WTC11 (cell line): ENCODE measurements at regions not wholly inside any gene's neighbourhood (a gene's known extent, or its start where the extent isn't known, plus 50 kb on each side); places are given as distances from the start of the nearest gene placed in this dataset.

Experiments used
- ATAC-seq: fragments of 200-7000 bp; cut with Tn5 transposase; 2 replicates; pipeline ENCODE4 v1.10.0; 2021; ENCODE audit warnings: mild to moderate bottlenecking, moderate library complexity
- CTCF ChIA-PET: fragments of 300-600 bp; sonication (Branson Sonifier 250); formaldehyde crosslinking; loops from one replicate; lab custom pipeline; 2021; ENCODE audit warnings: antibody characterized with exemption; lab: Charles Lee
- POLR2A ChIA-PET: fragments of 350-600 bp; sonication (Branson Sonifier 250); formaldehyde crosslinking; loops from one replicate; lab custom pipeline; 2021; ENCODE audit warnings: antibody characterized with exemption; lab: Charles Lee
- DNase-seq: peaks from one replicate; pipeline ENCODE4 v3.0.0; 2021; ENCODE audit warnings: low spot score
- H3K27ac Mint-ChIP-seq: 2 replicates; pipeline ENCODE4 v1.8.0; 2021; ENCODE audit warnings: mixed read lengths
- H3K27me3 Mint-ChIP-seq: 2 replicates; pipeline ENCODE4 v1.8.0; 2021; ENCODE audit warnings: low read depth, mild to moderate bottlenecking, moderate library complexity, mixed read lengths
- H3K36me3 Mint-ChIP-seq: 2 replicates; pipeline ENCODE4 v1.8.0; 2021; ENCODE audit warnings: mixed read lengths
- H3K4me1 Mint-ChIP-seq: 2 replicates; pipeline ENCODE4 v1.8.0; 2022; ENCODE audit warnings: mixed read lengths
- H3K4me3 Mint-ChIP-seq: 2 replicates; pipeline ENCODE4 v1.8.0; 2021; ENCODE audit warnings: mild to moderate bottlenecking, moderate library complexity, mixed read lengths
- H3K9me3 Mint-ChIP-seq: 2 replicates; pipeline ENCODE4 v1.8.0; 2021; ENCODE audit warnings: mixed read lengths
- ATF1 ChIP-seq: sonication (generic); formaldehyde crosslinking; IDR thresholded peaks from 2 replicates; pipeline ENCODE4 v1.8.1; 2023; ENCODE audit warnings: mild to moderate bottlenecking, moderate library complexity, missing genetic modification reagents
- CREB1 ChIP-seq: sonication (generic); formaldehyde crosslinking; IDR thresholded peaks from 2 replicates; pipeline ENCODE4 v1.8.0; 2023; ENCODE audit warnings: mild to moderate bottlenecking, missing genetic modification reagents
- CTCF ChIP-seq: fragments of 200-600 bp; IDR thresholded peaks from 2 replicates; pipeline ENCODE4 v1.8.0; 2022; ENCODE audit warnings: antibody characterized with exemption
- E2F1 ChIP-seq: sonication (generic); formaldehyde crosslinking; IDR thresholded peaks from 2 replicates; pipeline ENCODE4 v1.8.0; 2022; ENCODE audit warnings: mild to moderate bottlenecking, missing genetic modification reagents
- EMX1 ChIP-seq: fragments of 250-450 bp; sonication (Bioruptor Pico); IDR thresholded peaks from 2 replicates; pipeline ENCODE4 v1.8.0; 2021; ENCODE audit warnings: mild to moderate bottlenecking
- ETV6 ChIP-seq: sonication (generic); formaldehyde crosslinking; IDR thresholded peaks from 2 replicates; pipeline ENCODE4 v1.8.1; 2022; ENCODE audit warnings: mild to moderate bottlenecking, missing genetic modification reagents
- FOXK1 ChIP-seq: sonication (generic); formaldehyde crosslinking; IDR thresholded peaks from 2 replicates; pipeline ENCODE4 v1.8.0; 2022; ENCODE audit warnings: mild to moderate bottlenecking, moderate library complexity, missing genetic modification reagents
- GRHL2 ChIP-seq: fragments of 250-450 bp; sonication (Bioruptor Pico); IDR thresholded peaks from 2 replicates; pipeline ENCODE4 v1.8.0; 2022; ENCODE audit warnings: mild to moderate bottlenecking, moderate library complexity; ENCODE audit not compliant: insufficient replicate concordance, severe bottlenecking
- HMGXB4 ChIP-seq: sonication (generic); formaldehyde crosslinking; IDR thresholded peaks from 2 replicates; pipeline ENCODE4 v1.8.1; 2023; ENCODE audit warnings: mild to moderate bottlenecking, moderate library complexity, missing genetic modification reagents
- IRF2 ChIP-seq: sonication (generic); formaldehyde crosslinking; IDR thresholded peaks from 2 replicates; pipeline ENCODE4 v1.8.0; 2022; ENCODE audit warnings: low read depth, missing genetic modification reagents, borderline replicate concordance
- KAT7 ChIP-seq: sonication (generic); formaldehyde crosslinking; IDR thresholded peaks from 2 replicates; pipeline ENCODE4 v1.8.1; 2023; ENCODE audit warnings: missing genetic modification reagents, mild to moderate bottlenecking, borderline replicate concordance
- NFE2L1 ChIP-seq: sonication (generic); formaldehyde crosslinking; IDR thresholded peaks from 2 replicates; pipeline ENCODE4 v1.8.1; 2023; ENCODE audit warnings: missing genetic modification reagents
- RELA ChIP-seq: sonication (generic); formaldehyde crosslinking; IDR thresholded peaks from 2 replicates; pipeline ENCODE4 v1.8.1; 2022; ENCODE audit warnings: missing genetic modification reagents, mild to moderate bottlenecking, borderline replicate concordance
- TCF7 ChIP-seq: sonication (generic); formaldehyde crosslinking; IDR thresholded peaks from 2 replicates; pipeline ENCODE4 v1.8.0; 2022; ENCODE audit warnings: mild to moderate bottlenecking, low read depth, missing genetic modification reagents, moderate library complexity
- TEAD4 ChIP-seq: sonication (generic); formaldehyde crosslinking; IDR thresholded peaks from 2 replicates; pipeline ENCODE4 v1.8.0; 2022; ENCODE audit warnings: mild to moderate bottlenecking, missing genetic modification reagents
- ZBTB21 ChIP-seq: sonication (generic); formaldehyde crosslinking; IDR thresholded peaks from 2 replicates; pipeline ENCODE4 v1.8.1; 2023; ENCODE audit warnings: mild to moderate bottlenecking, missing genetic modification reagents, borderline replicate concordance
- ZNF281 ChIP-seq: sonication (generic); formaldehyde crosslinking; IDR thresholded peaks from 2 replicates; pipeline ENCODE4 v1.8.0; 2023; ENCODE audit warnings: mild to moderate bottlenecking, missing genetic modification reagents

GRCh38 chr20:60135276-60135675 is 177.1 kb downstream of the CDH26 start:
- Mint-ChIP-seq H3K4me1 (no peaks in the 10 kb centered on the region), H3K36me3 (no peaks in the 10 kb centered on the region; the same call in 1 of the 2 replicates), H3K27ac (no peak overlapping the region), H3K27me3 (peaks cover 24% of the 10 kb centered on the region), H3K9me3 (peaks cover 22% of the 10 kb centered on the region), H3K4me3 (no peak overlapping the region)
- ChIA-PET CTCF (no interaction called here), POLR2A (no interaction called here)
- ATAC-seq (no peak), DNase-seq (no peak)
- no peak for TF ChIP-seq E2F1 (CRISPR knock-in tag)
- TF ChIP-seq NFE2L1: no peak
- TF ChIP-seq IRF2 (CRISPR knock-in tag): no peak
- TF ChIP-seq ZNF281 (CRISPR knock-in tag): no peak
- no peak for TF ChIP-seq RELA
- TF ChIP-seq ZBTB21 (CRISPR knock-in tag): no peak
- no peak for TF ChIP-seq FOXK1 (CRISPR knock-in tag)
- no peak for TF ChIP-seq TEAD4 (CRISPR knock-in tag)
- TF ChIP-seq EMX1: no peak
- no peak for TF ChIP-seq TCF7 (CRISPR knock-in tag)
- no peak for TF ChIP-seq KAT7 (CRISPR knock-in tag)
- no peak for TF ChIP-seq ETV6 (CRISPR knock-in tag)
- TF ChIP-seq CTCF: no peak
- TF ChIP-seq HMGXB4: no peak
- no peak for TF ChIP-seq ATF1 (CRISPR knock-in tag)
- TF ChIP-seq CREB1 (CRISPR knock-in tag): no peak

GRCh38 chr20:60136645-60137401 is 178.6 kb downstream of the CDH26 start:
- ChIA-PET CTCF (interaction anchor here (0.5 to 2.1 kb wide), 5 partner anchors 12 to 533 kb away, joined by 4 to 13 read pairs (median 4); partner anchors contain the start of gene PHACTR3), POLR2A (no interaction called here)
- Mint-ChIP-seq H3K27ac (no peak overlapping the region), H3K4me1 (no peaks in the 10 kb centered on the region), H3K27me3 (peaks cover 30% of the 10 kb centered on the region), H3K36me3 (no peaks in the 10 kb centered on the region), H3K4me3 (no peak overlapping the region), H3K9me3 (peaks cover 22% of the 10 kb centered on the region)
- no peak for ATAC-seq
- DNase-seq: no peak
- TF ChIP-seq GRHL2 (CRISPR knock-in tag): no peak
- no peak for TF ChIP-seq KAT7 (CRISPR knock-in tag)
- TF ChIP-seq ATF1 (CRISPR knock-in tag): no peak
